ENCODE measurements at regions not wholly inside any gene's neighbourhood (a gene's known extent, or its start where the extent isn't known, plus 50 kb on each side); places are given as distances from the start of the nearest gene placed in this dataset.

- Histone ChIP-seq H3K27ac (no peak overlapping the region), H3K27me3 (no peaks in the 10 kb centered on the region), H3K9me3 (no peaks in the 10 kb centered on the region), H3K36me3 (no peaks in the 10 kb centered on the region), H3K4me1 (no peaks in the 10 kb centered on the region), H3K4me3 (no peak overlapping the region)
- no peak for DNase-seq
- no peak for TF ChIP-seq CTCF (IDR thresholded peaks at IDR 0.05)
- no peak for TF ChIP-seq POLR2A (IDR thresholded peaks at IDR 0.05)
- intact Hi-C loops (cut with DNase I; ENCODE audit: low total_unique reads) = no loop called here
Observed at GRCh38 chr3:5498981-5499380, 311.5 kb downstream of the EDEM1 start.

GRCh38 chr3:5499404-5499803 lies 311.9 kb downstream of the EDEM1 start:
- Histone ChIP-seq H3K4me3 (no peak overlapping the region), H3K27ac (no peak overlapping the region), H3K27me3 (no peaks in the 10 kb centered on the region), H3K4me1 (no peaks in the 10 kb centered on the region), H3K36me3 (no peaks in the 10 kb centered on the region), H3K9me3 (no peaks in the 10 kb centered on the region)
- DNase-seq = no peak
- intact Hi-C loops (cut with DNase I; ENCODE audit: low total_unique reads) = no loop called here
- no peak for TF ChIP-seq CTCF (IDR thresholded peaks at IDR 0.05)
- TF ChIP-seq POLR2A (IDR thresholded peaks at IDR 0.05) = no peak

GRCh38 chr3:5503136-5503535 lies 315.6 kb downstream of the EDEM1 start:
- Histone ChIP-seq H3K36me3 (no peaks in the 10 kb centered on the region), H3K9me3 (no peaks in the 10 kb centered on the region), H3K27me3 (no peaks in the 10 kb centered on the region), H3K27ac (no peak overlapping the region), H3K4me1 (no peaks in the 10 kb centered on the region), H3K4me3 (no peak overlapping the region)
- TF ChIP-seq POLR2A (IDR thresholded peaks at IDR 0.05) (no peak), CTCF (IDR thresholded peaks at IDR 0.05) (no peak)
- no peak for DNase-seq
- intact Hi-C loops (cut with DNase I; ENCODE audit: low total_unique reads) = no loop called here

- no peaks in the 10 kb centered on the region for H3K4me1 ChIP-seq
Observed at GRCh38 chr3:5504135-5504534, 316.6 kb downstream of the EDEM1 start.

GRCh38 chr3:5505163-5505562 lies 317.7 kb downstream of the EDEM1 start:
- no peak overlapping the region for H3K27ac ChIP-seq
- intact Hi-C loops (cut with DNase I; ENCODE audit: low total_unique reads) = no loop called here
- H3K36me3 ChIP-seq = no peaks in the 10 kb centered on the region
- H3K27me3 ChIP-seq = no peaks in the 10 kb centered on the region
- no peak for DNase-seq
- TF ChIP-seq CTCF (IDR thresholded peaks at IDR 0.05) (no peak), POLR2A (IDR thresholded peaks at IDR 0.05) (no peak)
- H3K9me3 ChIP-seq = no peaks in the 10 kb centered on the region
- H3K4me3 ChIP-seq = no peak overlapping the region
- H3K4me1 ChIP-seq = no peaks in the 10 kb centered on the region

More at GRCh38 chr3:5504135-5504534, 316.6 kb downstream of the EDEM1 start:
- Histone ChIP-seq H3K27ac (no peak overlapping the region), H3K36me3 (no peaks in the 10 kb centered on the region), H3K9me3 (no peaks in the 10 kb centered on the region), H3K4me3 (no peak overlapping the region), H3K27me3 (no peaks in the 10 kb centered on the region)
- TF ChIP-seq POLR2A (IDR thresholded peaks at IDR 0.05) = no peak
- no peak for TF ChIP-seq CTCF (IDR thresholded peaks at IDR 0.05)
- no peak for DNase-seq
- intact Hi-C loops (cut with DNase I; ENCODE audit: low total_unique reads) = no loop called here
